WTC11 (cell line): ENCODE measurements at regions not wholly inside any gene's neighbourhood (a gene's known extent, or its start where the extent isn't known, plus 50 kb on each side); places are given as distances from the start of the nearest gene placed in this dataset.

Experiments used
- ATAC-seq: fragments of 200-7000 bp; cut with Tn5 transposase; 2 replicates; pipeline ENCODE4 v1.10.0; 2021; ENCODE audit warnings: mild to moderate bottlenecking, moderate library complexity
- CTCF ChIA-PET: fragments of 300-600 bp; sonication (Branson Sonifier 250); formaldehyde crosslinking; loops from one replicate; lab custom pipeline; 2021; ENCODE audit warnings: antibody characterized with exemption; lab: Charles Lee
- POLR2A ChIA-PET: fragments of 350-600 bp; sonication (Branson Sonifier 250); formaldehyde crosslinking; loops from one replicate; lab custom pipeline; 2021; ENCODE audit warnings: antibody characterized with exemption; lab: Charles Lee
- DNase-seq: peaks from one replicate; pipeline ENCODE4 v3.0.0; 2021; ENCODE audit warnings: low spot score
- H3K27ac Mint-ChIP-seq: 2 replicates; pipeline ENCODE4 v1.8.0; 2021; ENCODE audit warnings: mixed read lengths
- H3K27me3 Mint-ChIP-seq: 2 replicates; pipeline ENCODE4 v1.8.0; 2021; ENCODE audit warnings: low read depth, mild to moderate bottlenecking, moderate library complexity, mixed read lengths
- H3K36me3 Mint-ChIP-seq: 2 replicates; pipeline ENCODE4 v1.8.0; 2021; ENCODE audit warnings: mixed read lengths
- H3K4me1 Mint-ChIP-seq: 2 replicates; pipeline ENCODE4 v1.8.0; 2022; ENCODE audit warnings: mixed read lengths
- H3K4me3 Mint-ChIP-seq: 2 replicates; pipeline ENCODE4 v1.8.0; 2021; ENCODE audit warnings: mild to moderate bottlenecking, moderate library complexity, mixed read lengths
- H3K9me3 Mint-ChIP-seq: 2 replicates; pipeline ENCODE4 v1.8.0; 2021; ENCODE audit warnings: mixed read lengths
- CBFB ChIP-seq: sonication (generic); formaldehyde crosslinking; IDR thresholded peaks from 2 replicates; pipeline ENCODE4 v1.8.1; 2022; ENCODE audit warnings: mild to moderate bottlenecking, low read depth, missing genetic modification reagents
- CREB1 ChIP-seq: sonication (generic); formaldehyde crosslinking; IDR thresholded peaks from 2 replicates; pipeline ENCODE4 v1.8.0; 2023; ENCODE audit warnings: mild to moderate bottlenecking, missing genetic modification reagents
- ELF4 ChIP-seq: sonication (generic); formaldehyde crosslinking; IDR thresholded peaks from 2 replicates; pipeline ENCODE4 v1.8.1; 2022; ENCODE audit warnings: low read depth, mild to moderate bottlenecking, moderate library complexity, missing genetic modification reagents
- ERG ChIP-seq: fragments of 250-450 bp; sonication (Bioruptor Pico); IDR thresholded peaks from 2 replicates; pipeline ENCODE4 v1.8.0; 2021; ENCODE audit warnings: mild to moderate bottlenecking
- ETV6 ChIP-seq: sonication (generic); formaldehyde crosslinking; IDR thresholded peaks from 2 replicates; pipeline ENCODE4 v1.8.1; 2022; ENCODE audit warnings: mild to moderate bottlenecking, missing genetic modification reagents
- HMGA2 ChIP-seq: fragments of 250-450 bp; sonication (Bioruptor Pico); IDR thresholded peaks from 2 replicates; pipeline ENCODE4 v1.4.0; 2021; ENCODE audit warnings: mild to moderate bottlenecking, moderate library complexity
- JAZF1 ChIP-seq: fragments of 250-450 bp; sonication (Bioruptor Pico); IDR thresholded peaks from 2 replicates; pipeline ENCODE4 v1.9.0; 2021; ENCODE audit warnings: moderate library complexity, mild to moderate bottlenecking, inconsistent platforms
- JUN ChIP-seq: sonication (generic); formaldehyde crosslinking; IDR thresholded peaks from 2 replicates; pipeline ENCODE4 v1.8.0; 2023; ENCODE audit warnings: mild to moderate bottlenecking, missing genetic modification reagents
- MYBL2 ChIP-seq: sonication (generic); formaldehyde crosslinking; IDR thresholded peaks from 2 replicates; pipeline ENCODE4 v1.8.1; 2023; ENCODE audit warnings: mild to moderate bottlenecking, moderate library complexity, missing genetic modification reagents
- OVOL2 ChIP-seq: fragments of 250-450 bp; sonication (Bioruptor Pico); IDR thresholded peaks from 2 replicates; pipeline ENCODE4 v1.9.0; 2021; ENCODE audit warnings: mild to moderate bottlenecking, borderline replicate concordance
- PRRX2 ChIP-seq: fragments of 250-450 bp; sonication (Bioruptor Pico); IDR thresholded peaks from 2 replicates; pipeline ENCODE4 v1.8.0; 2021; ENCODE audit warnings: mild to moderate bottlenecking
- SOX15 ChIP-seq: fragments of 250-450 bp; sonication (Bioruptor Pico); IDR thresholded peaks from 2 replicates; pipeline ENCODE4 v1.9.0; 2021; ENCODE audit warnings: mild to moderate bottlenecking
- TP53 ChIP-seq: sonication (generic); formaldehyde crosslinking; IDR thresholded peaks from 2 replicates; pipeline ENCODE4 v1.8.1; 2023; ENCODE audit warnings: mild to moderate bottlenecking, missing genetic modification reagents
- ZMAT4 ChIP-seq: fragments of 250-450 bp; sonication (Bioruptor Pico); IDR thresholded peaks from 2 replicates; pipeline ENCODE4 v1.9.0; 2021; ENCODE audit warnings: mild to moderate bottlenecking
- ZNF121 ChIP-seq: sonication (generic); formaldehyde crosslinking; IDR thresholded peaks from 2 replicates; pipeline ENCODE4 v1.8.0; 2023; ENCODE audit warnings: missing genetic modification reagents
- ZNF219 ChIP-seq: sonication (generic); formaldehyde crosslinking; IDR thresholded peaks from 2 replicates; pipeline ENCODE4 v1.8.0; 2023; ENCODE audit warnings: missing genetic modification reagents, mild to moderate bottlenecking, borderline replicate concordance
- ZNF263 ChIP-seq: sonication (generic); formaldehyde crosslinking; IDR thresholded peaks from 2 replicates; pipeline ENCODE4 v1.8.1; 2022; ENCODE audit warnings: low read depth, mild to moderate bottlenecking, moderate library complexity, missing genetic modification reagents
- ZNF396 ChIP-seq: fragments of 250-450 bp; sonication (Bioruptor Pico); IDR thresholded peaks from 2 replicates; pipeline ENCODE4 v1.8.0; 2021; ENCODE audit warnings: mild to moderate bottlenecking, moderate library complexity, borderline replicate concordance
- ZNF425 ChIP-seq: fragments of 250-450 bp; sonication (Bioruptor Pico); conservative IDR thresholded peaks from 2 replicates; pipeline ENCODE4 v1.9.0; 2021; ENCODE audit warnings: mild to moderate bottlenecking
- TF ChIP-seq, protein P1 (sequence below): sonication (generic); formaldehyde crosslinking; IDR thresholded peaks from 2 replicates; pipeline ENCODE4 v1.8.0; 2023; ENCODE audit warnings: mild to moderate bottlenecking, missing genetic modification reagents
- TF ChIP-seq, protein P2 (sequence below): fragments of 250-450 bp; sonication (Bioruptor Pico); IDR thresholded peaks from 2 replicates; pipeline ENCODE4 v1.9.0; 2021; ENCODE audit warnings: mild to moderate bottlenecking
- TF ChIP-seq, protein P3 (sequence below): fragments of 250-450 bp; sonication (Bioruptor Pico); IDR thresholded peaks from 2 replicates; pipeline ENCODE4 v2.1.2; 2022; ENCODE audit warnings: mild to moderate bottlenecking, moderate library complexity

DNA sequence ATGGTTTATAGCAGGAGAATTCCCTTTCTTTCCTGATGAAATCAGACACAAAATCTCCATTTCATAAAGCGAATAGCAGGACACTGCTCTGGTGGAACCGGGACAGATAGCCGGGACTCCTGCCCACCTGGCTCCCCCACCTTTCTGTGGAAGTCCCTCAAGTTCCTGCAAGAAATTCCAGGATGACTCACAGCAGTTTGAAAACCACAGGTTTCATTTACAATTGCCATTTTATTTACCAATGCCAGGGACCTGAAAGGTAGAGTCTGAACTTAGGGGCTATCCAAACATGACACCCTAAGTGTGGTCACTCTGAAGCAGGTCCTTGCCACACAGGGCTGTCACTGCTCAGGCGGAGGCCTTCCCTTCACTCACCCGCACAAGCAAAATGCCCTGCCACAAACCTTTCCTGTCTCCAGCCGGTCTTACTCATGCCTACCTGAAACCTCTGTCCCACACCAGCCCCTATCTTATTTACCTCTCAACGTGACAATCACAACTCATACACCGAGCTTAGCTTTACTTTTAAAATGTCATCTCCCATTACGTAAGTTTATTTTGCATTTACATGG, 63.3 kb upstream of the TAF1L start:
- peaks cover 5% of the 10 kb centered on the region; the same call in 1 of the 2 replicates for H3K36me3 Mint-ChIP-seq
- TF ChIP-seq SOX15 (no peak), ZNF425 (no peak), ELF4 (no peak), ZNF121 (CRISPR knock-in tag) (no peak), OVOL2 (CRISPR knock-in tag) (no peak), ETV6 (no peak), ZNF263 (no peak), CBFB (CRISPR knock-in tag) (no peak), CREB1 (CRISPR knock-in tag) (no peak), JUN (CRISPR knock-in tag) (no peak)
- TF ChIP-seq, protein P1, sequence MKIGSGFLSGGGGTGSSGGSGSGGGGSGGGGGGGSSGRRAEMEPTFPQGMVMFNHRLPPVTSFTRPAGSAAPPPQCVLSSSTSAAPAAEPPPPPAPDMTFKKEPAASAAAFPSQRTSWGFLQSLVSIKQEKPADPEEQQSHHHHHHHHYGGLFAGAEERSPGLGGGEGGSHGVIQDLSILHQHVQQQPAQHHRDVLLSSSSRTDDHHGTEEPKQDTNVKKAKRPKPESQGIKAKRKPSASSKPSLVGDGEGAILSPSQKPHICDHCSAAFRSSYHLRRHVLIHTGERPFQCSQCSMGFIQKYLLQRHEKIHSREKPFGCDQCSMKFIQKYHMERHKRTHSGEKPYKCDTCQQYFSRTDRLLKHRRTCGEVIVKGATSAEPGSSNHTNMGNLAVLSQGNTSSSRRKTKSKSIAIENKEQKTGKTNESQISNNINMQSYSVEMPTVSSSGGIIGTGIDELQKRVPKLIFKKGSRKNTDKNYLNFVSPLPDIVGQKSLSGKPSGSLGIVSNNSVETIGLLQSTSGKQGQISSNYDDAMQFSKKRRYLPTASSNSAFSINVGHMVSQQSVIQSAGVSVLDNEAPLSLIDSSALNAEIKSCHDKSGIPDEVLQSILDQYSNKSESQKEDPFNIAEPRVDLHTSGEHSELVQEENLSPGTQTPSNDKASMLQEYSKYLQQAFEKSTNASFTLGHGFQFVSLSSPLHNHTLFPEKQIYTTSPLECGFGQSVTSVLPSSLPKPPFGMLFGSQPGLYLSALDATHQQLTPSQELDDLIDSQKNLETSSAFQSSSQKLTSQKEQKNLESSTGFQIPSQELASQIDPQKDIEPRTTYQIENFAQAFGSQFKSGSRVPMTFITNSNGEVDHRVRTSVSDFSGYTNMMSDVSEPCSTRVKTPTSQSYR (CRISPR knock-in tag), result no peak
- TF ChIP-seq, protein P2, sequence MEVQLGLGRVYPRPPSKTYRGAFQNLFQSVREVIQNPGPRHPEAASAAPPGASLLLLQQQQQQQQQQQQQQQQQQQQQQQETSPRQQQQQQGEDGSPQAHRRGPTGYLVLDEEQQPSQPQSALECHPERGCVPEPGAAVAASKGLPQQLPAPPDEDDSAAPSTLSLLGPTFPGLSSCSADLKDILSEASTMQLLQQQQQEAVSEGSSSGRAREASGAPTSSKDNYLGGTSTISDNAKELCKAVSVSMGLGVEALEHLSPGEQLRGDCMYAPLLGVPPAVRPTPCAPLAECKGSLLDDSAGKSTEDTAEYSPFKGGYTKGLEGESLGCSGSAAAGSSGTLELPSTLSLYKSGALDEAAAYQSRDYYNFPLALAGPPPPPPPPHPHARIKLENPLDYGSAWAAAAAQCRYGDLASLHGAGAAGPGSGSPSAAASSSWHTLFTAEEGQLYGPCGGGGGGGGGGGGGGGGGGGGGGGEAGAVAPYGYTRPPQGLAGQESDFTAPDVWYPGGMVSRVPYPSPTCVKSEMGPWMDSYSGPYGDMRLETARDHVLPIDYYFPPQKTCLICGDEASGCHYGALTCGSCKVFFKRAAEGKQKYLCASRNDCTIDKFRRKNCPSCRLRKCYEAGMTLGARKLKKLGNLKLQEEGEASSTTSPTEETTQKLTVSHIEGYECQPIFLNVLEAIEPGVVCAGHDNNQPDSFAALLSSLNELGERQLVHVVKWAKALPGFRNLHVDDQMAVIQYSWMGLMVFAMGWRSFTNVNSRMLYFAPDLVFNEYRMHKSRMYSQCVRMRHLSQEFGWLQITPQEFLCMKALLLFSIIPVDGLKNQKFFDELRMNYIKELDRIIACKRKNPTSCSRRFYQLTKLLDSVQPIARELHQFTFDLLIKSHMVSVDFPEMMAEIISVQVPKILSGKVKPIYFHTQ (CRISPR knock-in tag), result no peak
- TF ChIP-seq, protein P3, sequence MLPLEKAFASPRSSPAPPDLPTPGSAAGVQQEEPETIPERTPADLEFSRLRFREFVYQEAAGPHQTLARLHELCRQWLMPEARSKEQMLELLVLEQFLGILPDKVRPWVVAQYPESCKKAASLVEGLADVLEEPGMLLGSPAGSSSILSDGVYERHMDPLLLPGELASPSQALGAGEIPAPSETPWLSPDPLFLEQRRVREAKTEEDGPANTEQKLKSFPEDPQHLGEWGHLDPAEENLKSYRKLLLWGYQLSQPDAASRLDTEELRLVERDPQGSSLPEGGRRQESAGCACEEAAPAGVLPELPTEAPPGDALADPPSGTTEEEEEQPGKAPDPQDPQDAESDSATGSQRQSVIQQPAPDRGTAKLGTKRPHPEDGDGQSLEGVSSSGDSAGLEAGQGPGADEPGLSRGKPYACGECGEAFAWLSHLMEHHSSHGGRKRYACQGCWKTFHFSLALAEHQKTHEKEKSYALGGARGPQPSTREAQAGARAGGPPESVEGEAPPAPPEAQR (CRISPR knock-in tag), result no peak
- TF ChIP-seq, all 79 proteins: peak for 0
- Mint-ChIP-seq H3K4me3 (no peak overlapping the region), H3K27ac (no peak overlapping the region), H3K9me3 (peaks cover 16% of the 10 kb centered on the region), H3K4me1 (no peaks in the 10 kb centered on the region), H3K27me3 (peaks cover 19% of the 10 kb centered on the region)
- no peak for DNase-seq
- ATAC-seq, result no peak
- ChIA-PET CTCF (interaction anchor here (2.2 kb wide), 1 partner anchor 117 kb away, joined by 9 read pairs; no protein-coding TSS in a partner anchor), POLR2A (no interaction called here)

GRCh38 chr9:32701321-32702022, 66.0 kb upstream of the TAF1L start:
- H3K27me3 Mint-ChIP-seq, result peaks cover 19% of the 10 kb centered on the region
- no peak for TF ChIP-seq ZNF219
- TF ChIP-seq ZNF396, result no peak
- TF ChIP-seq MYBL2 (CRISPR knock-in tag), result no peak
- TF ChIP-seq PRRX2 (CRISPR knock-in tag), result no peak
- TF ChIP-seq ZMAT4 (CRISPR knock-in tag), result no peak
- no peak for TF ChIP-seq JAZF1 (CRISPR knock-in tag)
- no peak for TF ChIP-seq ERG
- TF ChIP-seq CREB1 (CRISPR knock-in tag), result no peak
- no peak for TF ChIP-seq HMGA2 (CRISPR knock-in tag)
- TF ChIP-seq TP53, result no peak
- H3K36me3 Mint-ChIP-seq, result no peaks in the 10 kb centered on the region
- ATAC-seq, result no peak
- no peak for DNase-seq
- ChIA-PET CTCF (interaction anchor here (1.3 to 2.2 kb wide), 1 partner anchor 120 kb away, joined by 4 to 9 read pairs; no protein-coding TSS in a partner anchor), POLR2A (interaction anchor here (0.6 kb wide), 1 partner anchor 317 kb away, joined by 4 read pairs; no protein-coding TSS in a partner anchor)
- H3K9me3 Mint-ChIP-seq, result no peaks in the 10 kb centered on the region
- H3K4me3 Mint-ChIP-seq, result no peak overlapping the region
- no peak overlapping the region for H3K27ac Mint-ChIP-seq
- peaks cover 5% of the 10 kb centered on the region for H3K4me1 Mint-ChIP-seq
